PC-9 (cell line): ENCODE measurements at regions not wholly inside any gene's neighbourhood (a gene's known extent, or its start where the extent isn't known, plus 50 kb on each side); places are given as distances from the start of the nearest gene placed in this dataset.

ENCODE experiments used
- EZH2 ChIP-seq: fragments of 200-600 bp; sonication (generic); IDR thresholded peaks from 2 replicates; pipeline ENCODE4 v1.8.0; 2017; ENCODE audit warnings: antibody characterized with exemption, low read depth
- TF ChIP-seq, protein P1 (sequence below): fragments of 200-600 bp; sonication (generic); conservative IDR thresholded peaks from 2 replicates; pipeline ENCODE4 v1.6.1; 2017; ENCODE audit warnings: mixed run types, antibody characterized with exemption, mild to moderate bottlenecking, moderate library complexity

DNA sequence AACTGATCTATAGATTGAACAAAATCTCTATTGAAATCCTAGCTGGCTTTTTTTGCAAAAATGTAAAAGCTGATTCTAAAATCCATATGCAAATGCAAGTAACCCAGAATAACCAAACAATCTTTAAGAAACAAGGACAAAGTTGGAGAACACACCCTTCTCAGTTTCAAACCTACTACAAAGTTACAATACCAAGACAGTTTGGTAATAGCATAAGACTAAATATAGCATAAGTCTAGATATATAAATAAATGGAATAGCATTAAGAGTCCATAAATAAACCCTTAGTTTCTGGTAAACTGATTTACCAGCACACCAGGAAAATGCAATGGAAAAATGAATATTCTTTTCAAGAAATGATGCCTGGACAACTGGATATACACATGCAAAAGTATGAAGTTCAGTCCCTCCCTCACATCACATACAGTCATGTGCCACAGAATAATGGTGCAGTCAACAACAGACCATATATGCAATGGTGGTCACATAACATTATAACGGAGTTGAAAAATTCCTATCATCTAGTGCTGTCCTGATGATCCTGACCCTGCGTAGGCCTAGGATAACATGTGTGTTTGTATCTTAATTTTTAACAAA lies 94.5 kb upstream of the GRIN2B start:
- TF ChIP-seq, protein P1, sequence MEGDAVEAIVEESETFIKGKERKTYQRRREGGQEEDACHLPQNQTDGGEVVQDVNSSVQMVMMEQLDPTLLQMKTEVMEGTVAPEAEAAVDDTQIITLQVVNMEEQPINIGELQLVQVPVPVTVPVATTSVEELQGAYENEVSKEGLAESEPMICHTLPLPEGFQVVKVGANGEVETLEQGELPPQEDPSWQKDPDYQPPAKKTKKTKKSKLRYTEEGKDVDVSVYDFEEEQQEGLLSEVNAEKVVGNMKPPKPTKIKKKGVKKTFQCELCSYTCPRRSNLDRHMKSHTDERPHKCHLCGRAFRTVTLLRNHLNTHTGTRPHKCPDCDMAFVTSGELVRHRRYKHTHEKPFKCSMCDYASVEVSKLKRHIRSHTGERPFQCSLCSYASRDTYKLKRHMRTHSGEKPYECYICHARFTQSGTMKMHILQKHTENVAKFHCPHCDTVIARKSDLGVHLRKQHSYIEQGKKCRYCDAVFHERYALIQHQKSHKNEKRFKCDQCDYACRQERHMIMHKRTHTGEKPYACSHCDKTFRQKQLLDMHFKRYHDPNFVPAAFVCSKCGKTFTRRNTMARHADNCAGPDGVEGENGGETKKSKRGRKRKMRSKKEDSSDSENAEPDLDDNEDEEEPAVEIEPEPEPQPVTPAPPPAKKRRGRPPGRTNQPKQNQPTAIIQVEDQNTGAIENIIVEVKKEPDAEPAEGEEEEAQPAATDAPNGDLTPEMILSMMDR = no peak
- TF ChIP-seq EZH2 = no peak
